HG02763 (cell line): ENCODE measurements at regions not wholly inside any gene's neighbourhood (a gene's known extent, or its start where the extent isn't known, plus 50 kb on each side); places are given as distances from the start of the nearest gene placed in this dataset.
"Not testable (repeated sequence)": the region's sequence is repeated elsewhere in the genome, so short reads cannot be mapped to it uniquely, and the experiment has no call there.

Experiments
- ATAC-seq: cut with Tn5 transposase; IDR thresholded peaks from one replicate; pipeline ENCODE4 v1.9.1; 2021; ENCODE audit warnings: mild to moderate bottlenecking, moderate library complexity; ENCODE audit not compliant: unreplicated experiment

DNA sequence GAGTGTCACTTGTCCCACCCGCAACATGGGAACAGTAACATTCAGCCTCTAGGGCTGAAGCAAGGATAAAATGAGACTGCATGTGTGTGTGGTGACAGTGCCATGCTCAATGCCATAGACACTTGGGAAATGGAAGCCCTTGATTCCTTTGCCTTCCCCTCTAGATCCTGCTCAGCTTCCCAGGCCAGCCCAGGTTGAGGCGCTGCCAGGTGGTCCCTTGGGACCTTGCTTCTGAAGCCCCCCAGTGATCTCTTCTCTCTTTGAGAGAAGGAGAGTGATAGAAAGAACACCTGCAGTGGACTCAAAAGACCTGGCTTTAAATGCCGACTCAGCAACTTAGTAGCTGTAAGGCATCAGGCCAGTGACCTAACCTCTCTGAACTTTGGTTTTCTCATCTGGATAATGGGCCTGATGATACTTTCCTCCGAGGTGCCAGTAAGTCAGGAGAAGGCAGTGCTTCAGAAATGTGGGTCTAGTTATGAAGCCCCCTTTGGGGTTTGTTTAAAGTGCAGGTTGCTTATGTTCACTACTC lies 144.5 kb downstream of the RPLP1 start:
- no peak for ATAC-seq

DNA sequence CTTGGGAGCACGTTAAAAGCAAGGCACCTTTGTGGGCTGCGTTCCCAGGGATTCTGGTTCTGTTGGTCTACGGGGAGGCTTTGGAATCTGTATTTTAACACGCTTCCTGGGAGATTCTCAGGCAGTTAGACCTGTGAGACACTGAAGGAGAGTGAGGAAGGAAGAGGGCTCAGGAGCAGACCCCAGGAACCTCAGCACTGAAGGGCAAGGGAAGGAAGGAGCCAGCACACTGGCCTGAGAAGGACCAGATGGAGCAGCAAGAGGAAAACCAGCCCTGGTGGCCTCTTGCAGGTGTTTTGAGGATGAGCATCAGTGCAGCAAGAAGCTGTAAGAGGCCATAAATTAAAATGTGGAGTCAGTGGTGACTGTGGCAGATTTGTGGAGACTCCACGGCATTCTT lies 146.7 kb downstream of the RPLP1 start:
- ATAC-seq, result no peak

DNA sequence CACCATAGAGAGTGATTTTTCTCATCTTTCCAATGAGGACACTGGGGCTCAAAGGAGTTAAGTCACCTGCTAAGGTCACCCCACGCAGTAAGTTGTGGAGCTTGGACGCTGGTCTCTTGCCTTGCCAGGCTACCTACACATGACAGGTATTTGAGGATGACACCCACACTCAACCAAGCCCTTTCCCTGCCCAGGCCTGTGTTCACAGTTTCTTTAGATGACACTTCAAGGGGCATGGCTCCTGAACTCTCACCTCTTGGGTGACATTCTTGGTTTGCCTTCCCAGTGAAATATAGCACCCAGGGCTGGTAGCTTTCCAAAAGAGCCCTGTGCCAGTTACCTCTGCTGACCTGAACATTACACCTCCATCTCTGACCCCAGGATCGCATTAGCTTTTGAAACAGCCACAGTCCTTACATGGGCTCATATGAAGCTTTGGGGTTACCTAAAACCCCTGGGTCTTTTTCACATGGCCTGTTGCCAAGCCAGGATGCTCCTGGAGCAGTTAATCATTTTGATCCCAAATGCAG lies 148.0 kb downstream of the RPLP1 start:
- no peak for ATAC-seq

DNA sequence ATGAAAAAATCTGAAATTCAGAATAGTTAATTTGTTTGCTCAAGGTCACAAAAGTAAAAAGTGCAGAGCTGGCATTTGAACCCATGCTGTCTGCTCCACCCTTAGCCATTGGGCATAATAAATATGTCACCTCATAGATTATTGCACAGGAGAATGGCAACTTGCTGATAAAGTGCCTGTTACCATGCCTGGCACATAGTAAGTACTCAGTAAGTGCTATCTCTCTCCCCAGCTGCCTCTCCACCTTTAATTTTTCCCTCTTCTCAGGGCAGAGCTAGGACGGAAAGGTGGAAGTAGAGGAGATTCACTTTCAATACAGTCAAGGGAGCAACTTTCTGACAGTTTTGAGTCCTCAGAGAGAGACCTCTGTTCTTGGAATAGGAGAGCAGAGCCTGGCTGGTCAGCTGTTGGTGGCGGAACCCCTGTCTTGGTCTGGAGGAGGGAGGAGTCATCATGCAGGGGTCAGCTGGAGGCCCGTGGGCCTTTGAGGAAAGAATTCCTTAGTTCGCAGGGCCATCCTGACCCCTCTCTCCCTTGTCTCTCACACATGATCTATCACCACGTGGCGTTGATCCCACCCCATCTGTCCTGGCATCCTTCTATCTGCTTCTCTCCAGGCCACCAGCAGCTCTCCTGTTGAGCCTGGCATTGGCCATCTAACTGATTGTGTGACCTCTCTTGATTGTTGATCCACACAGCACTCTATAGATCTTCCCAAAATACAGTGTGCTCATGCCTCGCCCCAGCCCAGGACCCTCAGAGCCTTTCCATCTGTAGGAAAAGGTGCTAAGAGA lies 149.3 kb downstream of the RPLP1 start:
- no peak for ATAC-seq

DNA sequence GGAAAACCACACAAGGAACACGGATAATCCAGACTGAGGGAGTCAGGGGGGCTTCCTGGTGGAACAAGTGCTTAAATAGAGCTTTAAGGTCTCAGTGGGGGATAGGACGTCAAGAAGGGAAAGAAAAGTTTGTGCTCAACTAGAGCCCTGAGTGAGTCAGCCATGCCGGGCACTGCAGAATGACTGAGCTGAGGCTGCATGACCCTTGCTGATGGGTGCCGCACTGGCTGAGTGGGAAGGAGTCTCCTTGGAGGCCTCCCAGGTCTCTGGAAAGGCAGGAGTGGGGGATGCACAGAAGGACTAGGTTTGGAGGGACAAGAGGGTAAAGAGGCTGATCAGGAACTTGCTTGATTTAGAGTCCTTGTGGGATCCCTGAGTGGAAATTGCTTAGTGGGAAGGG lies 150.3 kb downstream of the RPLP1 start:
- no peak for ATAC-seq

DNA sequence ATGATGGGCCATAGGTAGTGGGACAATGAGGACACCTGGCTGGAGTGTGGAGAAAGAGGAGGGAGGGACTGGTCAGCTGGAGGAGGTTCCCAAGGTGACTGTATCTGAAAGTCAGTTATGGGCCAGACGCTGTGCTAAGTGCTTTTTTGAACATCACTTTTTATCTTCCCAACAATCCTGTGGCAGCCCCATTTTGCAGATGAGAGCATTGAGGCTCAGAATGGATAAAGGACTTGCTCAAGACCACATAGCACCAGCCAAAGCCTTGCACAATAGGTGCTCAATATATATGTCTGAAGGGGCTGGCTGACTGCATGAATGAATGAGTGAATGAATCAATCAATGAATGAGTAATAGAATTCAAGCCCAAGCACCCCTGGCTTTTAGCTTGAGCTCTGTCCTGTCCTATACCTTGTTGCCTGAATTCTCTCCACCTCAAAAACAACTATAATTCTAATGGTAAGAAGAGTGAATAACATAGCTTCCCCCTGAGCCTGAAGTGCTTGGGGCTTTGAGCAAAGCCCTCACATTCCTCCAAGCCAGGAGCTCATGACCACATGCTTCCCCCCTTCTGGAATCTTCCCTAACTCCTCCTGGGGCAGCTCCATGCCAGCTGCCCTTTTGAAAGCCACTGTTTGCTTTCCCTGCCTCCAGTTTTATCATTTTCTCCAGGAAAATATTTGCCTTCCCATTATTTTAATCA lies 150.9 kb downstream of the RPLP1 start:
- no peak for ATAC-seq

DNA sequence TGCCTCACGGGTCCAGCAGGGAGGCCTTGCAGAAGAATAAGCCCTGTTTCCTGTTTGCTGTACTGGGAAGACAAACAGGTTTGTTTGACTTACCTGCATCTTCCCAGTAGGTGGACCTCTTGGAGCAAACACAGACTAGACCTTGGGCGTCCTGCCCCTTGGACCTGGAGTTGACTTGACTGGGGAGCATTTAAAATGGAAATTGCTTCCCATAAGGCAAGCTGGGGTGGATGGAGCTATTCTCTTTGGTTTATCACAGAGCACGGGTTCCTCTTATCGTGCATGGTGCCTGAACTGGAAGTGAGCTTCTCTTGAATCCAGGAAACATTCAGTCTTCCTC lies 151.4 kb downstream of the RPLP1 start:
- ATAC-seq, result no peak

DNA sequence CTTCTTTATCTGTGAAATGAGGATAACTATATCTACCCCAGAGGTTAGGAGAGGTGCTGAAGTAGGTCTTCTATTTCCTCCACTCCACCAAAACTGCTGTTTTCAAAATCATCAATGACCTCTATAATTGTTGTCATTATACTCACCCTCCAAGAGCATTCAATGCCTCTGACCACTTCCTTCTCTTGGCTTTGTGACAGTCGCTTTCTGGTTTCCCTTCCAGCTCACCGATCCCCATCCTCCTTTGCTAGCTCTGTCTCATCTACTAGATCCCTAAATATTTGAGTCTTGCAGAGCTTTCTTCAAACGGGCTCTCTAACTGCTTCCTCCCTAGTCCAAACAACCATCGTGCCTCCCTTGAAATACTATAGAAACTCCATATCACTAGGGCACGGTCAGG lies 153.5 kb downstream of the RPLP1 start:
- ATAC-seq, result no peak

DNA sequence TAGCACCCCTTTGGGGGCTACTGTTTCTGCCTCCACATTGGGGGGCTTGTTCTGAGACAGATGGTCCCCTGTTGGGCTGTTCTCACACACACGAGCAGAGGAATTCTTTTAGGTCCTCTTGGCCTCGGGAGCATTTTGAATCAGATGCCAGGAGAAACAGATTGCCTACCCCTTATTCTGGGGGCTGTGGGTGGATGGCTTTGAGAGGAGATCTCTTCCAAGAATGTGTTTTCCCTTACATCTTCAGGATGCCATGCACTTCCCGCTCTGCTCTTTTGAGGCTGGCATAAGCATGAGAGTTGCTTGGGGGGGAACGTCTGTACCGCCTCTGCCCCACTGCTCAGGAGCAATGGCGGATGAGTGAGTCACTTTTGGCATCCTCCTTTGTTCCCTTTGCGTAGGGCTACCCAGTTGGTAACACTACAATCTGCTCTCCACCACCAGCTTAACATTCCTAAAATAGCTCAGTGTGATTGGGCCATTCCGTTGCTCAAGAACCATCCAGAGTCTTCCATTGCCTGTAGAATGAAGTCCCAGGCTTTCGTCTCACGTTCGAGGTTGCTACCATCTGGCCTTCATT lies 154.4 kb downstream of the RPLP1 start:
- ATAC-seq, result no peak

DNA sequence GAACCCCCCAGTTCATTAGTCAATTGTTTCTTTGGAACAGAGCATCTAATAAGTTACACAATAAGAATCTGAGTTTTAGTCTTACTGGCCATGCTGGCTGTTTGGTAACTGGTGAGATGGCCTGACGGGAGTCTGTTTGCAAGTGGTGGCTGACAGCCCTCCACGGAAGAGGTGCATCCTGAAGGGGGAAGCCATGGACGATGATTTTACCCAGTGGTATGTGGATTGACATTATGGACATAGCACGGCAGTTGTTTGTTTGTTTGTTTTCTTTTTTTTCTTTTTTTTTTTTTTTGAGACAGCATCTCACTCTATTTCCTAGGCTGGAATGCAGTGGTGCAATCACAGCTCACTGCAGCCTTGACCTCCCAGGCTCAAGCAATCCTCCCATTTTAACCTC lies 156.0 kb downstream of the RPLP1 start:
- no peak for ATAC-seq

DNA sequence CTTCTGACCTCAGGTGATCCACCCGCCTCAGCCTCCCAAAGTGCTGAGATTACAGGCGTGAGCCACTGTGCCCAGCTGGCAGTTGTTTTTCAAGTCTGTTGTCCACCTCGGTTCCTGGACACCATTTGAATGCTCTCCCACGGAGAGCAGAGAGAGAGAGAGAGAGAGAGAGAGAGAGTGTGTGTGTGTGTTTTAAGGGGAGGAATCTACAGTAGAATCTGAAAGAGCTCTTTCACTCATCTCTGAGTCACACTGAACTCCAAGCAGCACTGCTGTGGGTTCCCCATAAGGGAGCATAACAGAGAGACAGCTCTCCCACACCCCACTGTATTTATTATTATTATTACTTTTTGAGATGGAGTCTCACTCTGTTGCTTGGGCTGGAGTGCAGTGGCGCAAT lies 156.6 kb downstream of the RPLP1 start:
- ATAC-seq, result no peak

DNA sequence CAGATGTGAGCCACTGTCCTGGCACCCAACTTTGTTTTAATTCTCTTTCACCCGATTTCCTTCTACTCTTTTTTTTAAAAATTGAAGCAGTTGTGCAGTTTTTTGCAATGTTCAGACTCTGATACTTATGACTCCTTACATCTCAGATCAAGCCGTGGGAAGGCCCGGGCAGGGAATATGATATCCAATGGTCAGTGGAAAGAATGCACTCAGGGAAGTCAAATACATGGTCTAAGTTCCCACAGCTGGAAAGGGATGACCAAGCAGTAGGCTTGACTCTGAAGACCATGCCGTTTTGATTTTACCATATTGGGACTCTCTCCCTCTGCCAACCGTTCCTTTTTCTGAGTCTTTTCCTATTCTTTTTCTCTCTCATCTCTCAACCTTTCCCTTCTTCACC lies 157.2 kb downstream of the RPLP1 start:
- ATAC-seq, result no peak

DNA sequence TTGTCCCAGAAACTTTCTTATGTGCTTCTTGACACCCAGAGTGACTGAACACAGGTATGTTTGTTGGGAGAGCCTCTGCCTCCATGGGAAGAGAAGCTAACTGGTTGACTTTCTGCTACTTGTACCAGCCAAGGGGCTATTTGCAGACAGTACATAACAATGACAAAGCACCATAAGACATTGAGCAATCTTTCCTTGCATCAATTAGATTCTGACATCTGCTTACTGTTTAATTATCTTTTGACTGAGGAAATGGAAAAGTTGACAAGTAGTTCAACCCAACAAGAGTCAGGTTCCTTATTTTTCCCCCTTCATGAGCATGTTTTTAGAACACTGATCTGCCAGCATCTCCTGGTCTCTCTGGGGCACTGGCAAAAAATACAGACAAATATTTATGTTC lies 157.7 kb downstream of the RPLP1 start:
- ATAC-seq, result no peak

DNA sequence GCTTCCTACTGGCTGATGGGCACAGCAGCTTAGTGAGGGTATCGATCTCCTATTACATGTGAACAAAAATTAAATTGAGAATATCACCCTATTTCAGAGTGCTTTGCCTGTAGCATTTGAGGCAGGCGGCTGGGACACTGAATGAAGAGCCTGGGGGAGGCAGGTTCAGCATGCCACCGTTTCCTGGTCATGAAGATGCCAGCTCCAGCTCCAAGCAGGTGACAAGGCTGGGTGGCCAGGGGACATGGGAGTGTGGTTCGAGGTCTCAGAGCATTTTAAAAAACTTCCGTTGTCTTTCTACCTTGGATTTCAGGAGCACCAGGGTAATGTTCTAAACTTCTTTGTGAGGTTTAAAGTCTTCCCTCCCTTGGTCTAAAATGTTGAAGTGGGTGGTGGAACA lies 158.2 kb downstream of the RPLP1 start:
- no peak for ATAC-seq

DNA sequence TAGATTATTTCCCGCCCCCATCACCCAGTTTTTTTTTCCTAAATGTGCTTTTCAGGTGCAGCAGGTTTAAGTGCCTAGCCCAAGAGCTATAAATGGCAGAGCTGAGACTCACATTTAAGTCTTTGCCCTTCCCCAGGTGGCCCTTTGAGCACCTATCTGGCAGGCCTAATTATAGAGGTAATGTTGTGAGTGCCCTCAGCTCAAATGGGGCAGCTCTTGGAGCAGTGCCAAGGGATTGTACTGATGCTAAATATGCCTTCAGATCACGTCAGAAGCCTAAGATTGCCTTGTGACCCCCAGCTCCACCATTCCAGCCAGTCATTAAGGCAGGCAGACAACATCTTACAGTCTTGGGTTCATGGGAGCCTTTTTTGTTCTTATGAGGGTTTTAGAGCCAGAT lies 159.5 kb downstream of the RPLP1 start:
- ATAC-seq, result no peak

DNA sequence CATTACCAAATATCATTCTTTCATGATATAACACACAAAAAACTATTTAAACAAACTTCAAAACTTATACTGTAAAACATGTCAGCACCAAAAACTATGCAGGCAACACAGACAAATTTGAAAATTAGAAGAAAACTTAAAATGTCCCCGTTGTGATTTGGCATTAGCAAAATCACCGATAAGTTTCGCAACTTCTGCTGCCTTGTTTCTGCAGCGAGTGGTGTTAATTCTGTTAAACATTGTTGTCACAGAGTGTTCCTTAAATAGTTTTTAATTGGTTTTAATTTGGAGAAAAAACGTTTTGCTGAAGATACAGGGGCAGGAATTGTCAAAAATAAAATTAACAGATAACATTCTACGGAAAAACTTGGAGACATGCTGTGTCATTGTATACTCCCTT lies 160.6 kb downstream of the RPLP1 start:
- ATAC-seq, result no peak

DNA sequence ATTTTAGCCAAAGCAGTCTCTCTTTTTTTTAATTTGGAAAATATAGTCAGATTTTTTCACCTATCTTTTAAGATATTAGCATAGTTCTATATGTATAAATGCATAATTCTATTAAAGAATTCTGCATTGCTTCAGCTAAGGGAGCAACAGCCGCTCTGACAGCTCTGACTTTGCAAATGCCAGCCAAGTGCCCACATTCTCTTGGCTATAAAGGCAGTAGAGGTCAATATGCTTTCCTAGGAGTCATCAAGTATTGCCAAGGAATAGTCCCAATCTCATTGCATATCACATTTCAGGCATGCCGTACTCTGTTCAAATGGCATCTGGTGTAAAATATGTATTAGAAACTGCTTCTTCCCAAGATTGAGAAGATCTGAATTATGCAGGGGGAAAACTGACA lies 161.4 kb downstream of the RPLP1 start:
- no peak for ATAC-seq

DNA sequence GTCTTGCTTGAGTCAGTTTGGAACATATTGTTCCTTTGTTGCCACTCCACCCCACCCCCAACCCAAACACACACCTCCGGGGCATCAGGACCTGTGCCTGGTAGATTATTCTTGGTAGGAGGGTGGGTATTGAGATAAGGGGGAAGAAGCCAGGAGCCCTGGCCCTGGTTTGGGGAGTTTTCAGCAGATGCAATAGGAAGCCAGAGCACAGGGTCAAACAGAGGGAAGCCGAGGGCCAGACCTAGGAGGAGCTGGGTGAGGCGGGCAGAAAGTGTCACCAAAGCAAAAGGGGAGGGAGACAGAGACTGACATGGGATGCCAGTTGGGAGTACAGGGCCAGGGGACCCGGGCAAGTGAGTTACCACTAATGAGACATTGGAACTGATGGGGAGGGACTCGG lies 163.1 kb downstream of the RPLP1 start:
- no peak for ATAC-seq

DNA sequence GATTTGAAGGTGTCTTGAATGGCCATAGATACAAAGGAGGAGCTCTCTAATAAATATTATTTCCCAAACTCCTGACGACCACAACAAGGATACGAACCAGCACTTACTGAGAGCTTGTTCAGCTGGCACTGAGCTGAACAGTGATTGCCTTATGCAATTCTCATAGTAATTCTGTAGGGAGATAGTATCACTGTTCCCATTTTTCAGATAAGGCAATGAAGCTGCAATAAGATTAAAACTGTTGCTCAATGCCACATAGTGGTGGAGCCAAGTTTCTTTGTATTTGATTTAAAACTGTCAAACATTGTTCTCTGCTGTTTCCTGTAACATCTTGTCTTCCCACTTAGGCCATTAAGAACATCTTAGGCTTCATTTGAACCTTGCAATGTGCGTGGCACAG lies 163.9 kb downstream of the RPLP1 start:
- ATAC-seq, result no peak

DNA sequence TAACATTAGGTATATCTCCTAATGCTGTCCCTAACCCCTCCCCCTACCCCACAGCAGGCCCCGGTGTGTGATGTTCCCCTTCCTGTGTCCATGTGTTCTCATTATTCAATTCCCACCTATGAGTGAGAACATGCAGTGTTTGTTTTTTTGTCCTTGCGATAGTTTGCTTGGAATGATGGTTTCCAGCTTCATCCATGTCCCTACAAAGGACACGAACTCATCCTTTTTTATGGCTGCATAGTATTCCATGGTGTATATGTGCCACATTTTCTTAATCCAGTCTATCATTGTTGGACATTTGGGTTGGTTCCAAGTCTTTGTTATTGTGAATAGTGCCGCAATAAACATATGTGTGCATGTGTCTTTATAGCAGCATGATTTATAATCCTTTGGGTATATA lies 164.5 kb downstream of the RPLP1 start:
- not testable (repeated sequence) for ATAC-seq

DNA sequence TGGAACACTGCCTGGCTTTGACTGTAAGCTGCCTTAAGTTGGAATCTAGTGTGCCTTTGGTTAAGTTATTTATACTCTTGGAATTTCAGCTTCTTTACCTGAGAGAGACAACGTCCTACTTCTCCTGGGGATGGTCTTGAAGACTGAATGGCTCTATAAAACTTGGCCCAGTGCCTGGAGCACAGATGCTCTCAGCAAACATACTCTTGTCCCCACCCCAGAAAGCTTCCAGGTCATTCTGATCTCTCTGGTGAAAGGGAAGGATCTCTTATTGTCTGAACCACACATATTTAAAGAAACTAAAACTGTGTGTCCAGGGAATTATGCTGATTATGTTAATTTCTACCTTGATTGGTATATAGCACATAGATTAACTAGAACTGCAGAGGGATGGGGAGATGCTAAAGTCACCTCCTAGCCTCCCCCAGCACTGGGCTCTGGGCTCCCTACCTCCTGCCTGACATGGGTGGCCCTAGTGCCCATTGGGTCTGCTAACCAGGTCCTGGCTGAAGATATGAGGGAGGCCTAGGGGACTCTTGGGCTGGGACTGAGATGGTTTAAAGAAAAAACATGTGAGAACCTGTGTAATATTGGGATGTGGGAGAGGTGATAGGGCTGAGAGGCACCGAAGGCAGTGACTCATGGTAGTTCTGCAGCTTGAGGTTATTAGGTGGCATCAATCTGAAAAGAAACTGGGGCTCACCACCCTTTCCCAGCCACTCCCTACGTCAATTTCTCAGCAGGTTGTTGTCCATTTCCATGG lies 171.0 kb downstream of the RPLP1 start:
- no peak for ATAC-seq
